Stomach smooth muscle (tissue), 2 donors: ENCODE measurements at regions not wholly inside any gene's neighbourhood (a gene's known extent, or its start where the extent isn't known, plus 50 kb on each side); places are given as distances from the start of the nearest gene placed in this dataset.

Experiments used
- H3K27ac ChIP-seq: one replicate; pipeline ENCODE4 v1.7.0; 2013; ENCODE audit warnings: mild to moderate bottlenecking, low read length, inconsistent platforms
- H3K27me3 ChIP-seq, 2 donors: one replicate each; pipeline ENCODE4 v1.7.0; 2013; ENCODE audit warnings: low read length in 2 of 2; ENCODE audit not compliant: insufficient read depth in 2 of 2, control insufficient read depth in 1 of 2
- H3K36me3 ChIP-seq, 2 donors: one replicate each; pipeline ENCODE4 v1.7.0; 2013; ENCODE audit warnings: low read length in 2 of 2; ENCODE audit not compliant: control insufficient read depth in 2 of 2, insufficient read depth in 2 of 2
- H3K4me1 ChIP-seq: one replicate; pipeline ENCODE4 v1.7.0; 2013; ENCODE audit warnings: low read length; ENCODE audit not compliant: control insufficient read depth, insufficient read depth
- H3K4me3 ChIP-seq, 2 donors: one replicate each; pipeline ENCODE4 v1.7.0; 2013; ENCODE audit warnings: low read length in 2 of 2
- H3K9ac ChIP-seq, 2 donors: one replicate each; pipeline ENCODE4 v1.7.0; 2013; ENCODE audit warnings: low read length in 2 of 2, mild to moderate bottlenecking in 1 of 2
- H3K9me3 ChIP-seq, 2 donors: one replicate each; pipeline ENCODE4 v1.7.0; 2013; ENCODE audit warnings: low read length in 2 of 2; ENCODE audit not compliant: control insufficient read depth in 2 of 2
- donor health status: healthy.
- donor health status: Pancreatic carcinoma.

- Histone ChIP-seq H3K36me3 (no peaks in the 10 kb centered on the region), H3K4me1 (no peaks in the 10 kb centered on the region), H3K27me3 (no peaks in the 10 kb centered on the region), H3K27ac (no peak overlapping the region), H3K9me3 (no peaks in the 10 kb centered on the region), H3K9ac (no peak overlapping the region), H3K4me3 (no peak overlapping the region)
Measured at GRCh38 chr4:10765386-10765785, 80.8 kb upstream of the CLNK start.

- no peak overlapping the region for H3K27ac ChIP-seq
Measured at GRCh38 chr4:10762561-10762960, 78.0 kb upstream of the CLNK start.

GRCh38 chr4:10761903-10762302 is 77.3 kb upstream of the CLNK start:
- Histone ChIP-seq H3K9me3 (no peaks in the 10 kb centered on the region), H3K36me3 (no peaks in the 10 kb centered on the region), H3K9ac (no peak overlapping the region), H3K27me3 (no peaks in the 10 kb centered on the region), H3K27ac (no peak overlapping the region), H3K4me1 (no peaks in the 10 kb centered on the region), H3K4me3 (no peak overlapping the region)

More at GRCh38 chr4:10762561-10762960, 78.0 kb upstream of the CLNK start:
- H3K27me3 ChIP-seq: no peaks in the 10 kb centered on the region
- no peaks in the 10 kb centered on the region for H3K9me3 ChIP-seq
- no peaks in the 10 kb centered on the region for H3K36me3 ChIP-seq
- no peak overlapping the region for H3K9ac ChIP-seq
- no peaks in the 10 kb centered on the region for H3K4me1 ChIP-seq
- H3K4me3 ChIP-seq: no peak overlapping the region

GRCh38 chr4:10760086-10760485 is 75.5 kb upstream of the CLNK start:
- Histone ChIP-seq H3K36me3 (no peaks in the 10 kb centered on the region), H3K4me1 (no peaks in the 10 kb centered on the region), H3K4me3 (no peak overlapping the region), H3K9ac (no peak overlapping the region), H3K27ac (no peak overlapping the region), H3K9me3 (no peaks in the 10 kb centered on the region), H3K27me3 (no peaks in the 10 kb centered on the region)

GRCh38 chr4:10758906-10759305 is 74.3 kb upstream of the CLNK start:
- Histone ChIP-seq H3K36me3 (no peaks in the 10 kb centered on the region), H3K4me1 (no peaks in the 10 kb centered on the region), H3K4me3 (no peak overlapping the region), H3K27ac (no peak overlapping the region), H3K9ac (no peak overlapping the region), H3K9me3 (no peaks in the 10 kb centered on the region), H3K27me3 (no peaks in the 10 kb centered on the region)

- H3K4me3 ChIP-seq: no peak overlapping the region
- H3K27me3 ChIP-seq: no peaks in the 10 kb centered on the region
- no peak overlapping the region for H3K27ac ChIP-seq
- no peaks in the 10 kb centered on the region for H3K9me3 ChIP-seq
- no peaks in the 10 kb centered on the region for H3K36me3 ChIP-seq
- no peak overlapping the region for H3K9ac ChIP-seq
- H3K4me1 ChIP-seq: no peaks in the 10 kb centered on the region
Measured at GRCh38 chr4:10753856-10754402, 69.4 kb upstream of the CLNK start.

GRCh38 chr4:10753336-10753735 is 68.8 kb upstream of the CLNK start:
- no peak overlapping the region for H3K27ac ChIP-seq

GRCh38 chr4:10750714-10751113 is 66.1 kb upstream of the CLNK start:
- H3K27ac ChIP-seq: no peak overlapping the region
- no peak overlapping the region for H3K9ac ChIP-seq
- no peaks in the 10 kb centered on the region for H3K36me3 ChIP-seq
- H3K4me1 ChIP-seq: no peaks in the 10 kb centered on the region
- no peaks in the 10 kb centered on the region for H3K27me3 ChIP-seq
- no peaks in the 10 kb centered on the region for H3K9me3 ChIP-seq
- H3K4me3 ChIP-seq: peak overlapping the region in 1 of 2 donors; percentile 26

More at GRCh38 chr4:10753336-10753735, 68.8 kb upstream of the CLNK start:
- H3K4me1 ChIP-seq: no peaks in the 10 kb centered on the region
- H3K9me3 ChIP-seq: no peaks in the 10 kb centered on the region
- no peak overlapping the region for H3K9ac ChIP-seq
- no peaks in the 10 kb centered on the region for H3K36me3 ChIP-seq
- H3K27me3 ChIP-seq: no peaks in the 10 kb centered on the region
- no peak overlapping the region for H3K4me3 ChIP-seq

GRCh38 chr4:10747186-10747585 is 62.6 kb upstream of the CLNK start:
- Histone ChIP-seq H3K4me3 (no peak overlapping the region), H3K9me3 (no peaks in the 10 kb centered on the region), H3K27ac (no peak overlapping the region), H3K4me1 (no peaks in the 10 kb centered on the region), H3K9ac (no peak overlapping the region), H3K27me3 (no peaks in the 10 kb centered on the region), H3K36me3 (no peaks in the 10 kb centered on the region)

- Histone ChIP-seq H3K27me3 (no peaks in the 10 kb centered on the region), H3K9ac (no peak overlapping the region), H3K4me1 (no peaks in the 10 kb centered on the region), H3K36me3 (no peaks in the 10 kb centered on the region), H3K4me3 (no peak overlapping the region), H3K27ac (no peak overlapping the region), H3K9me3 (no peaks in the 10 kb centered on the region)
Measured at GRCh38 chr4:10746371-10747171, 62.0 kb upstream of the CLNK start.

GRCh38 chr4:10743357-10743756 is 58.8 kb upstream of the CLNK start:
- Histone ChIP-seq H3K36me3 (no peaks in the 10 kb centered on the region), H3K4me3 (no peak overlapping the region), H3K27ac (no peak overlapping the region), H3K4me1 (no peaks in the 10 kb centered on the region), H3K27me3 (no peaks in the 10 kb centered on the region), H3K9me3 (no peaks in the 10 kb centered on the region), H3K9ac (no peak overlapping the region)
